Duodenal mucosa (tissue), 2 donors: ENCODE measurements at regions not wholly inside any gene's neighbourhood (a gene's known extent, or its start where the extent isn't known, plus 50 kb on each side); places are given as distances from the start of the nearest gene placed in this dataset.

ENCODE experiments used
- H3K27ac ChIP-seq: one replicate; pipeline ENCODE4 v1.7.0; 2013; ENCODE audit warnings: low read depth, low read length
- H3K27me3 ChIP-seq, 2 donors: one replicate each; pipeline ENCODE4 v1.7.0; 2013; ENCODE audit warnings: low read length in 2 of 2, control low read depth in 1 of 2; ENCODE audit not compliant: insufficient read depth in 2 of 2, control insufficient read depth in 1 of 2
- H3K36me3 ChIP-seq, 2 donors: one replicate each; pipeline ENCODE4 v1.7.0; 2013; ENCODE audit warnings: low read length in 2 of 2, control low read depth in 1 of 2; ENCODE audit not compliant: insufficient read depth in 2 of 2, control insufficient read depth in 1 of 2
- H3K4me1 ChIP-seq, 2 donors: one replicate each; pipeline ENCODE4 v1.7.0; 2013; ENCODE audit warnings: low read length in 2 of 2, control low read depth in 1 of 2; ENCODE audit not compliant: insufficient read depth in 2 of 2, control insufficient read depth in 1 of 2
- H3K4me3 ChIP-seq, 2 donors: one replicate each; pipeline ENCODE4 v1.7.0; 2013; ENCODE audit warnings: low read length in 2 of 2, low read depth in 1 of 2
- H3K9ac ChIP-seq, 2 donors: one replicate each; pipeline ENCODE4 v1.7.0; 2013; ENCODE audit warnings: low read length in 2 of 2, low read depth in 1 of 2
- H3K9me3 ChIP-seq, 2 donors: one replicate each; pipeline ENCODE4 v1.7.0; 2013; ENCODE audit warnings: low read length in 2 of 2, control low read depth in 1 of 2; ENCODE audit not compliant: control insufficient read depth in 1 of 2

GRCh38 chr13:73718246-73718645 lies 416.0 kb downstream of the KLF12 start:
- H3K27ac ChIP-seq: no peak overlapping the region
- H3K27me3 ChIP-seq: no peaks in the 10 kb centered on the region
- no peak overlapping the region for H3K4me3 ChIP-seq
- H3K4me1 ChIP-seq: peaks cover 18 to 32% of the 10 kb centered on the region in 2 donors
- H3K9me3 ChIP-seq: no peaks in the 10 kb centered on the region
- H3K9ac ChIP-seq: no peak overlapping the region
- H3K36me3 ChIP-seq: no peaks in the 10 kb centered on the region

GRCh38 chr13:73717632-73718031 lies 416.6 kb downstream of the KLF12 start:
- Histone ChIP-seq H3K36me3 (no peaks in the 10 kb centered on the region), H3K4me1 (peaks cover 18 to 32% of the 10 kb centered on the region in 2 donors), H3K27ac (no peak overlapping the region), H3K27me3 (no peaks in the 10 kb centered on the region), H3K4me3 (no peak overlapping the region), H3K9me3 (no peaks in the 10 kb centered on the region), H3K9ac (no peak overlapping the region)

- Histone ChIP-seq H3K9ac (no peak overlapping the region), H3K27ac (no peak overlapping the region)
Observed at GRCh38 chr13:73715911-73716510, 418.2 kb downstream of the KLF12 start.

GRCh38 chr13:73715114-73715910 lies 418.9 kb downstream of the KLF12 start:
- peaks cover 18 to 32% of the 10 kb centered on the region in 2 donors for H3K4me1 ChIP-seq
- no peak overlapping the region for H3K4me3 ChIP-seq
- no peak overlapping the region for H3K27ac ChIP-seq
- H3K36me3 ChIP-seq: no peaks in the 10 kb centered on the region
- no peaks in the 10 kb centered on the region for H3K9me3 ChIP-seq
- no peak overlapping the region for H3K9ac ChIP-seq
- no peaks in the 10 kb centered on the region for H3K27me3 ChIP-seq

More at GRCh38 chr13:73715911-73716510, 418.2 kb downstream of the KLF12 start:
- Histone ChIP-seq H3K36me3 (no peaks in the 10 kb centered on the region), H3K4me1 (peaks cover 18 to 32% of the 10 kb centered on the region in 2 donors), H3K9me3 (no peaks in the 10 kb centered on the region), H3K27me3 (no peaks in the 10 kb centered on the region), H3K4me3 (no peak overlapping the region)

GRCh38 chr13:73714522-73714921 lies 419.7 kb downstream of the KLF12 start:
- H3K36me3 ChIP-seq: no peaks in the 10 kb centered on the region
- H3K27ac ChIP-seq: no peak overlapping the region
- H3K9ac ChIP-seq: no peak overlapping the region

GRCh38 chr13:73708393-73708985 lies 425.7 kb downstream of the KLF12 start:
- H3K4me1 ChIP-seq: peaks cover 0 to 7% of the 10 kb centered on the region in 2 donors
- no peaks in the 10 kb centered on the region for H3K9me3 ChIP-seq
- H3K27me3 ChIP-seq: no peaks in the 10 kb centered on the region
- peaks cover 0 to 6% of the 10 kb centered on the region in 2 donors for H3K36me3 ChIP-seq
- no peak overlapping the region for H3K9ac ChIP-seq
- no peak overlapping the region for H3K27ac ChIP-seq
- H3K4me3 ChIP-seq: no peak overlapping the region

More at GRCh38 chr13:73714522-73714921, 419.7 kb downstream of the KLF12 start:
- Histone ChIP-seq H3K4me3 (no peak overlapping the region), H3K9me3 (no peaks in the 10 kb centered on the region), H3K4me1 (peaks cover 18 to 32% of the 10 kb centered on the region in 2 donors), H3K27me3 (no peaks in the 10 kb centered on the region)

- no peak overlapping the region for H3K4me3 ChIP-seq
- H3K4me1 ChIP-seq: peaks cover 0 to 15% of the 10 kb centered on the region in 2 donors
- peaks cover 0 to 6% of the 10 kb centered on the region in 2 donors for H3K36me3 ChIP-seq
- no peak overlapping the region for H3K27ac ChIP-seq
- H3K9me3 ChIP-seq: no peaks in the 10 kb centered on the region
- no peak overlapping the region for H3K9ac ChIP-seq
- H3K27me3 ChIP-seq: no peaks in the 10 kb centered on the region
Observed at GRCh38 chr13:73704587-73704986, 429.6 kb downstream of the KLF12 start.

- H3K9ac ChIP-seq: no peak overlapping the region
- H3K36me3 ChIP-seq: peaks cover 0 to 6% of the 10 kb centered on the region in 2 donors
- peaks cover 0 to 15% of the 10 kb centered on the region in 2 donors for H3K4me1 ChIP-seq
- no peak overlapping the region for H3K27ac ChIP-seq
- no peak overlapping the region for H3K4me3 ChIP-seq
- H3K27me3 ChIP-seq: no peaks in the 10 kb centered on the region
- no peaks in the 10 kb centered on the region for H3K9me3 ChIP-seq
Observed at GRCh38 chr13:73703606-73704005, 430.6 kb downstream of the KLF12 start.

GRCh38 chr13:73702419-73703071 lies 431.7 kb downstream of the KLF12 start:
- no peak overlapping the region for H3K9ac ChIP-seq
- H3K27me3 ChIP-seq: no peaks in the 10 kb centered on the region
- H3K4me3 ChIP-seq: no peak overlapping the region
- H3K9me3 ChIP-seq: no peaks in the 10 kb centered on the region
- no peak overlapping the region for H3K27ac ChIP-seq
- H3K4me1 ChIP-seq: peaks cover 0 to 10% of the 10 kb centered on the region in 2 donors
- peaks cover 0 to 6% of the 10 kb centered on the region in 2 donors for H3K36me3 ChIP-seq

- Histone ChIP-seq H3K9ac (no peak overlapping the region), H3K27me3 (no peaks in the 10 kb centered on the region), H3K9me3 (no peaks in the 10 kb centered on the region), H3K36me3 (peaks cover 0 to 6% of the 10 kb centered on the region in 2 donors), H3K4me1 (peaks cover 0 to 9% of the 10 kb centered on the region in 2 donors), H3K27ac (no peak overlapping the region), H3K4me3 (no peak overlapping the region)
Observed at GRCh38 chr13:73701160-73701559, 433.0 kb downstream of the KLF12 start.
